SU-DHL-6 (cell line): ENCODE measurements at regions not wholly inside any gene's neighbourhood (a gene's known extent, or its start where the extent isn't known, plus 50 kb on each side); places are given as distances from the start of the nearest gene placed in this dataset.

ENCODE experiments used
- H2AFZ ChIP-seq: fragments of 200-600 bp; sonication (generic); 2 replicates; pipeline ENCODE4 v1.6.1; 2014; ENCODE audit warnings: low read depth, mild to moderate bottlenecking, moderate library complexity, mixed read lengths, antibody characterized with exemption, low read length; ENCODE audit not compliant: severe bottlenecking
- H3F3A ChIP-seq: fragments of 200-600 bp; shearing (Covaris generic); 2 replicates; pipeline ENCODE4 v1.6.0; 2016; ENCODE audit warnings: antibody characterized with exemption, mild to moderate bottlenecking; ENCODE audit not compliant: insufficient read depth
- H3K27ac ChIP-seq: fragments of 200-600 bp; sonication (generic); 2 replicates; pipeline ENCODE4 v1.5.1; 2016; ENCODE audit warnings: low read depth, mild to moderate bottlenecking, low read length, moderate library complexity, mixed read lengths
- H3K27me3 ChIP-seq: fragments of 200-600 bp; sonication (generic), shearing (Covaris generic); 2 replicates; pipeline ENCODE4 v1.6.0; 2014; ENCODE audit warnings: mild to moderate bottlenecking, low read length
- H3K36me3 ChIP-seq: fragments of 200-600 bp; sonication (generic); 2 replicates; pipeline ENCODE4 v1.6.1; 2014; ENCODE audit warnings: mild to moderate bottlenecking, low read length, mixed read lengths
- H3K4me2 ChIP-seq: fragments of 300-600, 200-600 bp; shearing (Covaris generic), sonication (generic); 2 replicates; pipeline ENCODE4 v1.6.0; 2014; ENCODE audit warnings: low read length, low read depth, mild to moderate bottlenecking; ENCODE audit not compliant: poor library complexity, severe bottlenecking
- H3K4me3 ChIP-seq: fragments of 200-600 bp; sonication (generic); 2 replicates; pipeline ENCODE4 v1.5.1; 2014; ENCODE audit warnings: antibody characterized with exemption, low read length, mild to moderate bottlenecking, mixed read lengths; ENCODE audit not compliant: insufficient read depth, poor library complexity, severe bottlenecking
- H3K79me2 ChIP-seq: fragments of 200-600 bp; sonication (generic); 2 replicates; pipeline ENCODE4 v1.6.1; 2014; ENCODE audit warnings: mild to moderate bottlenecking, low read length, moderate library complexity; ENCODE audit not compliant: insufficient read depth
- H3K9ac ChIP-seq: fragments of 200-600 bp; sonication (generic); 2 replicates; pipeline ENCODE4 v1.7.0; 2014; ENCODE audit warnings: mild to moderate bottlenecking, low read length
- H3K9me2 ChIP-seq: fragments of 200-600 bp; sonication (generic); replicated peaks from 2 replicates; pipeline ENCODE4 v1.6.1; 2014; ENCODE audit warnings: low read length; ENCODE audit not compliant: insufficient read depth
- H3K9me3 ChIP-seq: fragments of 200-600 bp; sonication (generic); 2 replicates; pipeline ENCODE4 v1.6.1; 2014; ENCODE audit warnings: low read length, mixed read lengths; ENCODE audit not compliant: insufficient read depth
- H4K20me1 ChIP-seq: fragments of 200-600 bp; sonication (generic); 2 replicates; pipeline ENCODE4 v1.6.1; 2014; ENCODE audit warnings: low read depth, mild to moderate bottlenecking, antibody characterized with exemption, low read length, moderate library complexity, mixed read lengths
- CTCF ChIP-seq: fragments of 200-600 bp; sonication (generic); IDR thresholded peaks from one replicate; pipeline ENCODE4 v1.5.1; 2017; ENCODE audit warnings: antibody characterized with exemption, mild to moderate bottlenecking, low read length, moderate library complexity; ENCODE audit not compliant: insufficient read depth, poor library complexity, severe bottlenecking
- EZH2phosphoT487 ChIP-seq: fragments of 200-600 bp; sonication (generic), shearing (Covaris generic); conservative IDR thresholded peaks from 2 replicates; pipeline ENCODE4 v1.6.1; 2018; ENCODE audit warnings: mild to moderate bottlenecking, antibody characterized with exemption, low read length, moderate library complexity, mixed read lengths

DNA sequence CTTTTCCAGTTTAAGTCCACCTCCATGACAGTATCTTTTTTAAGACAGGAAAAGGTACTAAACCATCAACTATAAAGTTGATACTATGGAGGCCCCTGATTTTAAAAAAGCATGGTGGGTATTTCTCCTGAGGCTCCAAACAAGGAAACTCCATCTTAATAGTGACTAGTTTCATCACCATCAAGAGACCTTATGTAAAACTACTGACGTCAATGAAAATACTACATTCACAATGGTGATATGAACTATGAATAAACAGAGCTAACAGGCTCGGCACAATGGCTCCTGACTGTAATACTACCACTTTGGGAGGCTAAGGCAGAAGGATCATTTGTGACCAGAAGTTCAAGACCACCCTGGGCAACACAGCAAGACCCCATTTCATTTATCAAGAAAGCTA, 162.7 kb downstream of the KLF12 start:
- H3K9me3 ChIP-seq = no peaks in the 10 kb centered on the region
- H3K9ac ChIP-seq = peak overlapping the region; percentile 51
- no peaks in the 10 kb centered on the region for H3K27me3 ChIP-seq
- H3K4me2 ChIP-seq = peak overlapping the region; percentile 73
- H3K79me2 ChIP-seq = peaks cover 39% of the 10 kb centered on the region; the same call in 1 of the 2 replicates
- no peaks in the 10 kb centered on the region for H3K9me2 ChIP-seq
- TF ChIP-seq CTCF (no peak), EZH2phosphoT487 (no peak)
- peak overlapping the region; percentile 96 for H3K27ac ChIP-seq
- no peaks in the 10 kb centered on the region for H3K36me3 ChIP-seq
- H3F3A ChIP-seq = peaks cover 60% of the 10 kb centered on the region
- H2AFZ ChIP-seq = no peak overlapping the region
- H3K4me3 ChIP-seq = peak overlapping the region; percentile 37
- H4K20me1 ChIP-seq = no peaks in the 10 kb centered on the region

DNA sequence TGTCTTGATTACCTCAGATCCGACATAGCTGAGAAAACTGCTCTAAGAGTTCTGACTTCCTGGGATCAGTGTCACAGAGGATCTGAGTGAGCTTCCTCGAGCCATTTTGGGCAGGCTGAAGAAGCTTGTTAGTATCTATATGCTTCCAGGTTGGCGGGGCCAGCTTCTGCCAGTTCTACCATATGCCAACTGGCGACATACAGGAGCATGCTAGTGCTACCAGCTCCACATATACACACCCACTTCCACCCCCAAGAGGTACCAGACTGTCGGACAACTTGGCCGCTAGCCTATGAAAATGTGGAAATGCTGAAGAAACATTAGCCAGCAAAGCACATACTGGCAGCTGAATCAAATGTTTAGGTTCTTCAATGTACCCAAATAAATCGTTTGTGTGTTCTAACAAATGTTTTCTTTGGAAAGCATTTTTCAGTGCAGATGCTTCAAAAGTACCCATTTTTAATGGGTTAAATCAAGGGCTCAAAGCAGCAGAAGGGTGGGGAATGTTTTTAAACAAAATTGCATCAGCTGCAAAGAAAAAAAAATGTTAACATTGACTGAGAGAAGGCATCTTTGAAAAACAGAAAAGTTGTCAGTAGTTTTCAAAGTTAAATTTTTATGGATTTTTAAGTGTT, 163.7 kb downstream of the KLF12 start:
- Histone ChIP-seq H4K20me1 (no peaks in the 10 kb centered on the region), H2AFZ (no peak overlapping the region), H3F3A (peaks cover 59% of the 10 kb centered on the region), H3K9ac (peak overlapping the region; percentile 51; the same call in 1 of the 2 replicates), H3K27ac (peak overlapping the region; percentile 96), H3K36me3 (no peaks in the 10 kb centered on the region), H3K9me3 (no peaks in the 10 kb centered on the region), H3K79me2 (peaks cover 40% of the 10 kb centered on the region; the same call in 1 of the 2 replicates), H3K27me3 (no peaks in the 10 kb centered on the region), H3K9me2 (no peaks in the 10 kb centered on the region), H3K4me3 (no peak overlapping the region), H3K4me2 (peak overlapping the region; percentile 73)
- no peak for TF ChIP-seq CTCF
- TF ChIP-seq EZH2phosphoT487 = no peak

- Histone ChIP-seq H3K27me3 (no peaks in the 10 kb centered on the region), H3F3A (peaks cover 34% of the 10 kb centered on the region), H3K27ac (peak overlapping the region; percentile 96), H3K9me2 (no peaks in the 10 kb centered on the region), H2AFZ (peak overlapping the region; percentile 5), H3K79me2 (peaks cover 46% of the 10 kb centered on the region; the same call in 1 of the 2 replicates), H4K20me1 (no peaks in the 10 kb centered on the region), H3K4me3 (peak overlapping the region; percentile 16), H3K36me3 (no peaks in the 10 kb centered on the region), H3K9ac (peak overlapping the region; percentile 45), H3K9me3 (no peaks in the 10 kb centered on the region), H3K4me2 (peak overlapping the region; percentile 73)
- no peak for TF ChIP-seq EZH2phosphoT487
- TF ChIP-seq CTCF = no peak
Observed at GRCh38 chr13:73967397-73968165, 166.6 kb downstream of the KLF12 start.
